C4-2B (cell line): ENCODE measurements at regions not wholly inside any gene's neighbourhood (a gene's known extent, or its start where the extent isn't known, plus 50 kb on each side); places are given as distances from the start of the nearest gene placed in this dataset.

ENCODE experiments used
- ZFX ChIP-seq: fragments of 450-650 bp; IDR thresholded peaks from 2 replicates; pipeline ENCODE4 v1.6.1; 2017
- TF ChIP-seq, protein P1 (sequence below): fragments of 450-650 bp; conservative IDR thresholded peaks from 2 replicates; pipeline ENCODE4 v1.5.1; 2017; ENCODE audit warnings: mild to moderate bottlenecking

DNA sequence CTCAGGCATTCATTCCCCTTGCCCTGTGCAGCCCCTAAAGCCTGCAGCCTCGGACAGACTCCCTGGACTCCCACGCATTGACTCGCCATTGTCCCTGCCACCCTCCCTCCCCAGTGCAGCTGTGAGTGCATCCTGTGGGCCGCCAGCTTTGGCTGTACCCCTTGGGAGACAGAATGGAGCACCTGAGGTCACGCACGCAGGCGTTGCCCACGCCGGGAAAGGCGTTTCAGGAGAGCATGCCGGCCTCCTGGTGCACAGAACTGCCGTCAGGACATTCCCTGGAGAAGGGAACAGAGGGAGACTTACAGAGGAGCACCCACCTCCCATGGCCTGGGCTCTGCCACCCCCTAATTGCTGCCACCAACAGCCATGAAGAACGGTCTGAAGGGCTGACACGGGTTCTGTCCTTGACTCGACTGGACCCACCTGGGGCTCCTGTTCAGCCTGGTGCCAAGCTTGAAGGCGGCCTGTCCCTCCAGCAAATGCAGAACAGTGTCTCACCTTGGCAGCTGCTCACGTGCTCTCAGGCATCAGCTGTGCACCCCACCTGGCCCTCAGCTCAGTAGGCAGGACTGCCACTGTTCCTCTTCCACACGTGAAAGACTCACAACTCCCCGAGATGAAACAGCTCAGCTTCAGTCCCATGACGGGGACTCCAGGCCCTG is 503.8 kb downstream of the BRD1 start:
- TF ChIP-seq, protein P1, sequence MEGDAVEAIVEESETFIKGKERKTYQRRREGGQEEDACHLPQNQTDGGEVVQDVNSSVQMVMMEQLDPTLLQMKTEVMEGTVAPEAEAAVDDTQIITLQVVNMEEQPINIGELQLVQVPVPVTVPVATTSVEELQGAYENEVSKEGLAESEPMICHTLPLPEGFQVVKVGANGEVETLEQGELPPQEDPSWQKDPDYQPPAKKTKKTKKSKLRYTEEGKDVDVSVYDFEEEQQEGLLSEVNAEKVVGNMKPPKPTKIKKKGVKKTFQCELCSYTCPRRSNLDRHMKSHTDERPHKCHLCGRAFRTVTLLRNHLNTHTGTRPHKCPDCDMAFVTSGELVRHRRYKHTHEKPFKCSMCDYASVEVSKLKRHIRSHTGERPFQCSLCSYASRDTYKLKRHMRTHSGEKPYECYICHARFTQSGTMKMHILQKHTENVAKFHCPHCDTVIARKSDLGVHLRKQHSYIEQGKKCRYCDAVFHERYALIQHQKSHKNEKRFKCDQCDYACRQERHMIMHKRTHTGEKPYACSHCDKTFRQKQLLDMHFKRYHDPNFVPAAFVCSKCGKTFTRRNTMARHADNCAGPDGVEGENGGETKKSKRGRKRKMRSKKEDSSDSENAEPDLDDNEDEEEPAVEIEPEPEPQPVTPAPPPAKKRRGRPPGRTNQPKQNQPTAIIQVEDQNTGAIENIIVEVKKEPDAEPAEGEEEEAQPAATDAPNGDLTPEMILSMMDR, result no peak
- TF ChIP-seq ZFX, result no peak
